ENCODE measurements at regions not wholly inside any gene's neighbourhood (a gene's known extent, or its start where the extent isn't known, plus 50 kb on each side); places are given as distances from the start of the nearest gene placed in this dataset.

- Histone ChIP-seq H3K4me1 (peaks cover 21% of the 10 kb centered on the region), H3K36me3 (no peaks in the 10 kb centered on the region), H3K27ac (replicated peaks) (peak overlapping the region; percentile 93), H3K27me3 (ENCODE audit: low read depth) (no peaks in the 10 kb centered on the region), H3K9me3 (replicated peaks) (no peaks in the 10 kb centered on the region), H3K4me3 (no peak overlapping the region)
- DNase-seq: no peak
- intact Hi-C loops (cut with micrococcal nuclease): no loop called here
- TF ChIP-seq CTCF (IDR thresholded peaks at IDR 0.05; ENCODE audit: borderline replicate concordance): no peak
These were observed 83.1 kb upstream of the ZNF648 start for GRCh38 chr1:182144646-182145030.

- no peak for TF ChIP-seq CTCF (IDR thresholded peaks at IDR 0.05; ENCODE audit: borderline replicate concordance)
- Histone ChIP-seq H3K36me3 (no peaks in the 10 kb centered on the region), H3K9me3 (replicated peaks) (no peaks in the 10 kb centered on the region), H3K27ac (replicated peaks) (peak overlapping the region; percentile 93), H3K4me1 (peaks cover 21% of the 10 kb centered on the region), H3K4me3 (no peak overlapping the region), H3K27me3 (ENCODE audit: low read depth) (no peaks in the 10 kb centered on the region)
- intact Hi-C loops (cut with micrococcal nuclease): loop anchor here (2.0 kb wide), 1 partner anchor 253 kb away; no protein-coding TSS in a partner anchor
- peak; percentile 77 for DNase-seq
These were observed 82.5 kb upstream of the ZNF648 start for GRCh38 chr1:182143825-182144645.

- no peaks in the 10 kb centered on the region for H3K36me3 ChIP-seq
- peaks cover 21% of the 10 kb centered on the region for H3K4me1 ChIP-seq
- peak overlapping the region; percentile 93 for H3K27ac ChIP-seq (replicated peaks)
- no peaks in the 10 kb centered on the region for H3K9me3 ChIP-seq (replicated peaks)
- DNase-seq: peak; percentile 93
- no peak overlapping the region for H3K4me3 ChIP-seq
- peak; percentile 96 for TF ChIP-seq CTCF (IDR thresholded peaks at IDR 0.05; ENCODE audit: borderline replicate concordance)
- H3K27me3 ChIP-seq (ENCODE audit: low read depth): no peaks in the 10 kb centered on the region
- intact Hi-C loops (cut with micrococcal nuclease): loop anchor here (2.0 kb wide), 1 partner anchor 254 kb away; no protein-coding TSS in a partner anchor
These were observed 81.7 kb upstream of the ZNF648 start for GRCh38 chr1:182143154-182143657.

- no peak for TF ChIP-seq CTCF (IDR thresholded peaks at IDR 0.05; ENCODE audit: borderline replicate concordance)
- Histone ChIP-seq H3K36me3 (no peaks in the 10 kb centered on the region), H3K27me3 (ENCODE audit: low read depth) (no peaks in the 10 kb centered on the region), H3K4me3 (no peak overlapping the region), H3K27ac (replicated peaks) (peak overlapping the region; percentile 93), H3K9me3 (replicated peaks) (no peaks in the 10 kb centered on the region), H3K4me1 (peaks cover 21% of the 10 kb centered on the region)
- no peak for DNase-seq
- intact Hi-C loops (cut with micrococcal nuclease): loop anchor here (2.0 kb wide), 1 partner anchor 254 kb away; no protein-coding TSS in a partner anchor
These were observed 81.1 kb upstream of the ZNF648 start for GRCh38 chr1:182142621-182143020.

GRCh38 chr1:182141040-182141439, 79.5 kb upstream of the ZNF648 start:
- no peak for TF ChIP-seq CTCF (IDR thresholded peaks at IDR 0.05; ENCODE audit: borderline replicate concordance)
- no peaks in the 10 kb centered on the region for H3K9me3 ChIP-seq (replicated peaks)
- no peak for DNase-seq
- no peak overlapping the region for H3K27ac ChIP-seq (replicated peaks)
- H3K4me1 ChIP-seq: peaks cover 21% of the 10 kb centered on the region
- intact Hi-C loops (cut with micrococcal nuclease): no loop called here
- no peaks in the 10 kb centered on the region for H3K36me3 ChIP-seq
- H3K27me3 ChIP-seq (ENCODE audit: low read depth): no peaks in the 10 kb centered on the region
- H3K4me3 ChIP-seq: no peak overlapping the region

Data from left ventricle myocardium inferior (tissue), 1 donor.